A673 (cell line): ENCODE measurements at regions not wholly inside any gene's neighbourhood (a gene's known extent, or its start where the extent isn't known, plus 50 kb on each side); places are given as distances from the start of the nearest gene placed in this dataset.

Source experiments
- EZH2 ChIP-seq: fragments of 200-600 bp; sonication (generic); IDR thresholded peaks from 2 replicates; pipeline ENCODE4 v1.6.1; 2017; ENCODE audit warnings: borderline replicate concordance, low read depth, mild to moderate bottlenecking, mixed read lengths, antibody characterized with exemption, low read length; ENCODE audit not compliant: poor library complexity, severe bottlenecking
- TF ChIP-seq, protein P1 (sequence below): fragments of 300-800, 200-600 bp; sonication (generic); conservative IDR thresholded peaks from 2 replicates; pipeline ENCODE4 v1.5.1; 2017; ENCODE audit warnings: low read depth, mild to moderate bottlenecking, antibody characterized with exemption, low read length, moderate library complexity, mixed read lengths

DNA sequence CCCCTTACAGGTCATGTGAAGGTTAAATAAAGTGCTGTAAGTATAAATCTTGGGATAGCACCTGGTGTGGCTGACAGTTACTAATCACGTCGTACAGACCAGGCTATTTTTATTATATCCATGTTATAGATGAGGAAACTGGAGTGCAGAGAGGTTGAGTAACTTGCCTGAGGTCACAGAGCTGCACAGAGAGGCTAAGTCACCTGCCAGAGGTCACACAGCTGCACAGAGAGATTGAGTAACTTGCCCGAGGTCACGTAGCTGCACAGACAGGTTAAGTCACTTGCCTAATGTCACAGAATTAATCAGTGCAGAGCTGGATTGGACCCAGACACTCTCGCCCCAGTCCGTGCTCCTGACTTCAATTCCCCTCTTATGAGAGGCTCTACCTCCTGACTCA is 171.5 kb downstream of the NUP210 start:
- TF ChIP-seq, protein P1, sequence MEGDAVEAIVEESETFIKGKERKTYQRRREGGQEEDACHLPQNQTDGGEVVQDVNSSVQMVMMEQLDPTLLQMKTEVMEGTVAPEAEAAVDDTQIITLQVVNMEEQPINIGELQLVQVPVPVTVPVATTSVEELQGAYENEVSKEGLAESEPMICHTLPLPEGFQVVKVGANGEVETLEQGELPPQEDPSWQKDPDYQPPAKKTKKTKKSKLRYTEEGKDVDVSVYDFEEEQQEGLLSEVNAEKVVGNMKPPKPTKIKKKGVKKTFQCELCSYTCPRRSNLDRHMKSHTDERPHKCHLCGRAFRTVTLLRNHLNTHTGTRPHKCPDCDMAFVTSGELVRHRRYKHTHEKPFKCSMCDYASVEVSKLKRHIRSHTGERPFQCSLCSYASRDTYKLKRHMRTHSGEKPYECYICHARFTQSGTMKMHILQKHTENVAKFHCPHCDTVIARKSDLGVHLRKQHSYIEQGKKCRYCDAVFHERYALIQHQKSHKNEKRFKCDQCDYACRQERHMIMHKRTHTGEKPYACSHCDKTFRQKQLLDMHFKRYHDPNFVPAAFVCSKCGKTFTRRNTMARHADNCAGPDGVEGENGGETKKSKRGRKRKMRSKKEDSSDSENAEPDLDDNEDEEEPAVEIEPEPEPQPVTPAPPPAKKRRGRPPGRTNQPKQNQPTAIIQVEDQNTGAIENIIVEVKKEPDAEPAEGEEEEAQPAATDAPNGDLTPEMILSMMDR = no peak
- TF ChIP-seq EZH2 = no peak
